Eye (tissue), 1 donor: ENCODE measurements at regions not wholly inside any gene's neighbourhood (a gene's known extent, or its start where the extent isn't known, plus 50 kb on each side); places are given as distances from the start of the nearest gene placed in this dataset.
"Not testable (repeated sequence)": the region's sequence is repeated elsewhere in the genome, so short reads cannot be mapped to it uniquely, and the experiment has no call there.

Experiments used
- DNase-seq: peaks from one replicate; pipeline ENCODE4 v3.0.0-alpha.2; 2015

GRCh38 chr1:101371259-101371658 lies 134.4 kb downstream of the S1PR1 start:
- DNase-seq: no peak

GRCh38 chr1:101373570-101373969 lies 136.8 kb downstream of the S1PR1 start:
- no peak for DNase-seq

GRCh38 chr1:101375448-101375847 lies 138.6 kb downstream of the S1PR1 start:
- not testable (repeated sequence) for DNase-seq

GRCh38 chr1:101376121-101377083 lies 139.6 kb downstream of the S1PR1 start:
- peak; percentile 90 for DNase-seq

- DNase-seq: no peak
Observed at GRCh38 chr1:101377084-101377835, 140.4 kb downstream of the S1PR1 start.

GRCh38 chr1:101379037-101379436 lies 142.2 kb downstream of the S1PR1 start:
- no peak for DNase-seq

GRCh38 chr1:101379950-101380349 lies 143.1 kb downstream of the S1PR1 start:
- no peak for DNase-seq

GRCh38 chr1:101382135-101382534 lies 145.3 kb downstream of the S1PR1 start:
- DNase-seq: no peak

- DNase-seq: no peak
Observed at GRCh38 chr1:101388904-101389546, 152.2 kb downstream of the S1PR1 start.

GRCh38 chr1:101389547-101389929 lies 152.7 kb downstream of the S1PR1 start:
- DNase-seq: no peak

GRCh38 chr1:101392552-101392951 lies 155.7 kb downstream of the S1PR1 start:
- DNase-seq: peak; percentile 37

- DNase-seq: no peak
Observed at GRCh38 chr1:101394041-101394440, 157.2 kb downstream of the S1PR1 start.

- peak; percentile 46 for DNase-seq
Observed at GRCh38 chr1:101399222-101399621, 162.4 kb downstream of the S1PR1 start.

- no peak for DNase-seq
Observed at GRCh38 chr1:101406271-101406670, 169.5 kb downstream of the S1PR1 start.

- DNase-seq: no peak
Observed at GRCh38 chr1:101406681-101407080, 169.9 kb downstream of the S1PR1 start.

GRCh38 chr1:101407505-101408211 lies 170.8 kb downstream of the S1PR1 start:
- no peak for DNase-seq

GRCh38 chr1:101408212-101409042 lies 171.6 kb downstream of the S1PR1 start:
- DNase-seq: no peak

GRCh38 chr1:101409102-101409501 lies 172.3 kb downstream of the S1PR1 start:
- no peak for DNase-seq

GRCh38 chr1:101410048-101410878 lies 173.4 kb downstream of the S1PR1 start:
- DNase-seq: peak; percentile 35

- DNase-seq: peak; percentile 37
Observed at GRCh38 chr1:101420406-101420805, 183.6 kb downstream of the S1PR1 start.

- DNase-seq: not testable (repeated sequence)
Observed at GRCh38 chr1:101428083-101428482, 191.3 kb downstream of the S1PR1 start.
